HepG2 (cell line): ENCODE measurements at regions not wholly inside any gene's neighbourhood (a gene's known extent, or its start where the extent isn't known, plus 50 kb on each side); places are given as distances from the start of the nearest gene placed in this dataset.

ENCODE experiments used
- ATAC-seq: fragments of 200-7000 bp; cut with Tn5 transposase; 3 replicates; pipeline ENCODE4 v1.9.1; 2020; ENCODE audit warnings: mild to moderate bottlenecking, moderate library complexity
- BruUV-seq: library from RNA; stranded (reverse); fragments of 400-500 nt; replicated peaks from 2 replicates; lab custom pipeline; 2021; lab: Mats Ljungman, UMichigan
- CTCF ChIA-PET: fragments of 300-600 bp; formaldehyde crosslinking; extraction: SDS; loops from one replicate; lab custom pipeline; 2021; ENCODE audit warnings: low total read pairs, inconsistent platforms, low intra/inter-chr PET ratio; lab: Yijun Ruan, JAX
- POLR2A ChIA-PET: fragments of 350-600 bp; sonication (Branson Sonifier 250); formaldehyde crosslinking; loops from one replicate; lab custom pipeline; 2020; ENCODE audit warnings: antibody characterized with exemption, inconsistent platforms; lab: Yijun Ruan, JAX
- DNase-seq: peaks from one replicate; pipeline ENCODE4 v3.0.0-alpha.2; 2015; ENCODE audit warnings: low spot score
- FAIRE-seq: peaks from 3 replicates; lab custom pipeline; 2011; peaks lifted over from hg19 to GRCh38; lab: Jason Lieb, UNC
- H2AFZ ChIP-seq: one replicate; pipeline ENCODE4 v1.6.1; 2011; ENCODE audit warnings: low read length, inconsistent platforms
- H3K27ac ChIP-seq: fragments of 300-600 bp; 3 replicates; pipeline ENCODE4 v1.8.0; 2011; ENCODE audit warnings: mixed run types, mild to moderate bottlenecking, mixed read lengths, low read length, inconsistent platforms; ENCODE audit not compliant: insufficient read depth; ENCODE audit errors: extremely low read length
- H3K27me3 ChIP-seq, 2 experiments: fragments of 200-600 bp in 1 of 2; 2 replicates in 1 of 2; 3 replicates in 1 of 2; pipeline versions ENCODE4 v1.6.0 to v1.8.0; 2011; ENCODE audit warnings: low read length in 2 of 2, mild to moderate bottlenecking in 2 of 2, moderate library complexity in 2 of 2, inconsistent platforms in 1 of 2; ENCODE audit not compliant: insufficient read depth in 2 of 2, control insufficient read depth in 1 of 2
- H3K36me3 ChIP-seq, 2 experiments: fragments of 200-600 bp in 1 of 2; replicated peaks in 1 of 2; 2 replicates in 1 of 2; 3 replicates in 1 of 2; pipeline versions ENCODE4 v1.5.1 to v1.8.0; 2011; ENCODE audit warnings: low read length in 2 of 2, inconsistent platforms in 1 of 2; ENCODE audit not compliant: insufficient read depth in 2 of 2, control insufficient read depth in 1 of 2
- H3K4me1 ChIP-seq: 2 replicates; pipeline ENCODE4 v1.5.1; 2012; ENCODE audit warnings: low read length, inconsistent platforms; ENCODE audit not compliant: insufficient read depth
- H3K4me2 ChIP-seq: 2 replicates; pipeline ENCODE4 v1.6.0; 2011; ENCODE audit warnings: low read depth, low read length, inconsistent platforms
- H3K4me3 ChIP-seq, 3 experiments: fragments of 200-600 bp in 1 of 3; sonication (generic), shearing (Covaris generic) in 1 of 3; replicated peaks in 1 of 3; 2 replicates each; pipeline ENCODE4 v1.5.1; 2011 to 2016; ENCODE audit warnings: low read length in 3 of 3, inconsistent platforms in 2 of 3, low read depth in 2 of 3, mild to moderate bottlenecking in 2 of 3, control low read depth in 1 of 3, mixed read lengths in 1 of 3; ENCODE audit not compliant: insufficient read depth in 1 of 3
- H3K79me2 ChIP-seq: one replicate; pipeline ENCODE4 v1.6.1; 2011; ENCODE audit warnings: low read length, inconsistent platforms; ENCODE audit not compliant: insufficient read depth
- H3K9ac ChIP-seq: 2 replicates; pipeline ENCODE4 v1.6.0; 2011; ENCODE audit warnings: mild to moderate bottlenecking, low read depth, low read length, inconsistent platforms; ENCODE audit not compliant: insufficient read depth
- H3K9me3 ChIP-seq: 2 replicates; pipeline ENCODE4 v1.5.1; 2012; ENCODE audit warnings: mild to moderate bottlenecking, low read length
- H4K20me1 ChIP-seq: 2 replicates; pipeline ENCODE4 v1.6.0; 2011; ENCODE audit warnings: inconsistent platforms, mild to moderate bottlenecking, low read length, moderate library complexity; ENCODE audit not compliant: insufficient read depth
- CBFB ChIP-seq: sonication (generic); formaldehyde crosslinking; IDR thresholded peaks from 2 replicates; pipeline ENCODE4 v1.4.0; 2020; ENCODE audit warnings: missing genetic modification reagents
- CBX1 ChIP-seq: IDR thresholded peaks from one replicate; pipeline ENCODE4 v1.6.1; 2016; ENCODE audit warnings: antibody characterized with exemption, low read depth
- FOXO1 ChIP-seq: sonication (generic); formaldehyde crosslinking; IDR thresholded peaks from 2 replicates; pipeline ENCODE4 v1.4.0; 2020; ENCODE audit warnings: missing genetic modification reagents
- MEIS1 ChIP-seq: sonication (generic); formaldehyde crosslinking; IDR thresholded peaks from 2 replicates; pipeline ENCODE4 v1.9.0; 2021; ENCODE audit warnings: mild to moderate bottlenecking, missing genetic modification reagents, moderate library complexity, borderline replicate concordance
- NCOA5 ChIP-seq: sonication (generic); formaldehyde crosslinking; IDR thresholded peaks from 2 replicates; pipeline ENCODE4 v1.4.0; 2020; ENCODE audit warnings: missing genetic modification reagents
- RXRB ChIP-seq: IDR thresholded peaks from 2 replicates; pipeline ENCODE4 v1.6.1; 2016; ENCODE audit warnings: borderline replicate concordance, missing genetic modification reagents, missing compliant biosample characterization
- ZNF776 ChIP-seq: sonication (generic); formaldehyde crosslinking; IDR thresholded peaks from 2 replicates; pipeline ENCODE4 v1.4.0; 2020; ENCODE audit warnings: mild to moderate bottlenecking, missing genetic modification reagents
- ZSCAN20 ChIP-seq: sonication (generic); formaldehyde crosslinking; IDR thresholded peaks from 2 replicates; pipeline ENCODE4 v1.4.0; 2020; ENCODE audit warnings: missing genetic modification reagents, mild to moderate bottlenecking, borderline replicate concordance
- WGBS: methylation state at CpG from one replicate; pipeline ENCODE4 v1.1.6; 2017; ENCODE audit warnings: low lambda C conversion rate; 5-methylcytosine and 5-hydroxymethylcytosine counted together
- in situ Hi-C: cut with HindIII; loops from 2 replicates; pipeline ENCODE4 v1.10.0; 2017; ENCODE audit warnings: low pct_unique_long_range_greater_than_20kb; ENCODE audit not compliant: extremely low pct_ligation_motif_present
- intact Hi-C: fragments of 100-400 bp; cut with micrococcal nuclease; formaldehyde crosslinking; loops from one replicate; pipeline ENCODE4 v1.10.0; 2022; ENCODE audit not compliant: unreplicated experiment
- TF ChIP-seq, protein P1 (sequence below): sonication (generic); formaldehyde crosslinking; IDR thresholded peaks from 2 replicates; pipeline ENCODE4 v1.9.0; 2021; ENCODE audit warnings: missing genetic modification reagents, mild to moderate bottlenecking, borderline replicate concordance
- TF ChIP-seq, protein P2 (sequence below), 2 experiments: sonication (generic) in 1 of 2; formaldehyde crosslinking in 1 of 2; IDR thresholded peaks; 2 replicates each; pipeline versions ENCODE4 v1.6.1 to v1.9.0; 2014 to 2022; ENCODE audit warnings: antibody characterized with exemption in 1 of 2, borderline replicate concordance in 1 of 2, inconsistent platforms in 1 of 2, low read depth in 1 of 2, missing genetic modification reagents in 1 of 2
- TF ChIP-seq, protein P3 (sequence below): sonication (generic); formaldehyde crosslinking; IDR thresholded peaks from 2 replicates; pipeline ENCODE4 v1.4.0; 2020; ENCODE audit warnings: mild to moderate bottlenecking, low read depth, missing genetic modification reagents
- TF ChIP-seq, protein P4 (sequence below): sonication (generic); formaldehyde crosslinking; IDR thresholded peaks from 2 replicates; pipeline ENCODE4 v1.5.0; 2020; ENCODE audit warnings: mild to moderate bottlenecking, missing genetic modification reagents
- TF ChIP-seq, protein P5 (sequence below): IDR thresholded peaks from 2 replicates; pipeline ENCODE4 v1.6.1; 2016; ENCODE audit warnings: low read depth, borderline replicate concordance

DNA sequence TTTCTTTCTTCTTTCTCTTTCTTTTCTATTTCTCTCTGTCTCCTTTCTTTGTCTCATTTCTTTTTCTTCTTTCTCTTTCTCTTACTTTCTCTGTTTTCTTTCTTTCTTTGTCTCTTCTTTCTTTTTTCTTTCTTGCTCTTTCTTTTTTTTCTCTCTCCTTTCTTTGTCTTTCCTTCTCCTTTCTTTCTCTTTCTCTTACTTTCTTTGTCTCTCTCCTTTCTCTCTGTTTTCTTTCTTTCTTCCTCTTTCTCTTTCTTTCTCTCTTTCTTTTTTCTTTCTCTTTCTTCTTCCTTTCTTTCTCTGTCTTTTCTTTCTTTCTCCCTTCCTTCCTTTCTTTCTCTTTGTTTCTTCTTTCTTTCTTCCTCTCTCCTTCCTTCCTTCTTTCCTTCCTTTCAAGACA, 184.8 kb downstream of the CRLF2 start (continued):
- no peak for TF ChIP-seq NCOA5

DNA sequence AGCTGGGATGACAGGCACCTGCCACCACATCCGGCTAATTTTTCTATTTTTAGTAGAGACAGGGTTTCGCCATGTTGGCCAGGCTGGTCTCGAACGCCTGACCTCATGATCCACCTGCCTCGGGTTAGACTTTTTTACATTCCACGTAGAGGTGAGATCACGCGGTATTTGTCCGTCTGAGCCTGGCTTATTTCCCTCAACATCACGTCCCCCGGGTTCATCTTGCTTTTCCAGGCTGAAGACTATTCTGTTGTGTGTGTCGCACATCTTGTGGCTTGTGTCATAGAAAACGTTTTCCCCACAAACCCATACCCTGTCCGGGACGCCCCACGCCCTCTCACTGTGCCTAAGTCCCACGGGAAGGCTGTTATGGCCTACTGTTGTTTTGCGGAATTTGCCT, 185.3 kb downstream of the CRLF2 start:
- H3K4me1 ChIP-seq: no peaks in the 10 kb centered on the region
- H3K27me3 ChIP-seq: no peaks in the 10 kb centered on the region
- H3K4me2 ChIP-seq: no peak overlapping the region
- H3K36me3 ChIP-seq: no peaks in the 10 kb centered on the region
- 42% methylated on average over 18 of the region's 18 CpGs for WGBS
- H3K79me2 ChIP-seq: no peaks in the 10 kb centered on the region
- ChIA-PET CTCF (no interaction called here), POLR2A (no interaction called here)
- no peak overlapping the region for H3K9ac ChIP-seq
- ATAC-seq (no peak), FAIRE-seq (no peak), DNase-seq (no peak)
- H3K27ac ChIP-seq: no peak overlapping the region
- in situ Hi-C loops (no loop called here), intact Hi-C loops (no loop called here)
- no peak overlapping the region for H2AFZ ChIP-seq
- no TSS peak for BruUV-seq
- no peak overlapping the region for H3K4me3 ChIP-seq
- H3K9me3 ChIP-seq: no peaks in the 10 kb centered on the region
- H4K20me1 ChIP-seq: no peaks in the 10 kb centered on the region
- TF ChIP-seq FOXO1 (CRISPR knock-in tag) (no peak), CBX1 (no peak), ZNF776 (no peak), ZSCAN20 (CRISPR knock-in tag) (no peak), MEIS1 (CRISPR knock-in tag) (no peak), CBFB (CRISPR knock-in tag) (no peak), RXRB (CRISPR knock-in tag) (no peak)
- TF ChIP-seq, protein P1, sequence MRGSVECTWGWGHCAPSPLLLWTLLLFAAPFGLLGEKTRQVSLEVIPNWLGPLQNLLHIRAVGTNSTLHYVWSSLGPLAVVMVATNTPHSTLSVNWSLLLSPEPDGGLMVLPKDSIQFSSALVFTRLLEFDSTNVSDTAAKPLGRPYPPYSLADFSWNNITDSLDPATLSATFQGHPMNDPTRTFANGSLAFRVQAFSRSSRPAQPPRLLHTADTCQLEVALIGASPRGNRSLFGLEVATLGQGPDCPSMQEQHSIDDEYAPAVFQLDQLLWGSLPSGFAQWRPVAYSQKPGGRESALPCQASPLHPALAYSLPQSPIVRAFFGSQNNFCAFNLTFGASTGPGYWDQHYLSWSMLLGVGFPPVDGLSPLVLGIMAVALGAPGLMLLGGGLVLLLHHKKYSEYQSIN: no peak
- TF ChIP-seq, protein P2, sequence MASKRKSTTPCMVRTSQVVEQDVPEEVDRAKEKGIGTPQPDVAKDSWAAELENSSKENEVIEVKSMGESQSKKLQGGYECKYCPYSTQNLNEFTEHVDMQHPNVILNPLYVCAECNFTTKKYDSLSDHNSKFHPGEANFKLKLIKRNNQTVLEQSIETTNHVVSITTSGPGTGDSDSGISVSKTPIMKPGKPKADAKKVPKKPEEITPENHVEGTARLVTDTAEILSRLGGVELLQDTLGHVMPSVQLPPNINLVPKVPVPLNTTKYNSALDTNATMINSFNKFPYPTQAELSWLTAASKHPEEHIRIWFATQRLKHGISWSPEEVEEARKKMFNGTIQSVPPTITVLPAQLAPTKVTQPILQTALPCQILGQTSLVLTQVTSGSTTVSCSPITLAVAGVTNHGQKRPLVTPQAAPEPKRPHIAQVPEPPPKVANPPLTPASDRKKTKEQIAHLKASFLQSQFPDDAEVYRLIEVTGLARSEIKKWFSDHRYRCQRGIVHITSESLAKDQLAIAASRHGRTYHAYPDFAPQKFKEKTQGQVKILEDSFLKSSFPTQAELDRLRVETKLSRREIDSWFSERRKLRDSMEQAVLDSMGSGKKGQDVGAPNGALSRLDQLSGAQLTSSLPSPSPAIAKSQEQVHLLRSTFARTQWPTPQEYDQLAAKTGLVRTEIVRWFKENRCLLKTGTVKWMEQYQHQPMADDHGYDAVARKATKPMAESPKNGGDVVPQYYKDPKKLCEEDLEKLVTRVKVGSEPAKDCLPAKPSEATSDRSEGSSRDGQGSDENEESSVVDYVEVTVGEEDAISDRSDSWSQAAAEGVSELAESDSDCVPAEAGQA (IDR thresholded peaks at IDR 0.05; ENCODE audit: low read depth): no peak
- TF ChIP-seq, protein P2 (CRISPR knock-in tag; IDR thresholded peaks at IDR 0.05; ENCODE audit: borderline replicate concordance): no peak
- TF ChIP-seq, protein P3, sequence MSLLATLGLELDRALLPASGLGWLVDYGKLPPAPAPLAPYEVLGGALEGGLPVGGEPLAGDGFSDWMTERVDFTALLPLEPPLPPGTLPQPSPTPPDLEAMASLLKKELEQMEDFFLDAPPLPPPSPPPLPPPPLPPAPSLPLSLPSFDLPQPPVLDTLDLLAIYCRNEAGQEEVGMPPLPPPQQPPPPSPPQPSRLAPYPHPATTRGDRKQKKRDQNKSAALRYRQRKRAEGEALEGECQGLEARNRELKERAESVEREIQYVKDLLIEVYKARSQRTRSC: no peak
- TF ChIP-seq, protein P4, sequence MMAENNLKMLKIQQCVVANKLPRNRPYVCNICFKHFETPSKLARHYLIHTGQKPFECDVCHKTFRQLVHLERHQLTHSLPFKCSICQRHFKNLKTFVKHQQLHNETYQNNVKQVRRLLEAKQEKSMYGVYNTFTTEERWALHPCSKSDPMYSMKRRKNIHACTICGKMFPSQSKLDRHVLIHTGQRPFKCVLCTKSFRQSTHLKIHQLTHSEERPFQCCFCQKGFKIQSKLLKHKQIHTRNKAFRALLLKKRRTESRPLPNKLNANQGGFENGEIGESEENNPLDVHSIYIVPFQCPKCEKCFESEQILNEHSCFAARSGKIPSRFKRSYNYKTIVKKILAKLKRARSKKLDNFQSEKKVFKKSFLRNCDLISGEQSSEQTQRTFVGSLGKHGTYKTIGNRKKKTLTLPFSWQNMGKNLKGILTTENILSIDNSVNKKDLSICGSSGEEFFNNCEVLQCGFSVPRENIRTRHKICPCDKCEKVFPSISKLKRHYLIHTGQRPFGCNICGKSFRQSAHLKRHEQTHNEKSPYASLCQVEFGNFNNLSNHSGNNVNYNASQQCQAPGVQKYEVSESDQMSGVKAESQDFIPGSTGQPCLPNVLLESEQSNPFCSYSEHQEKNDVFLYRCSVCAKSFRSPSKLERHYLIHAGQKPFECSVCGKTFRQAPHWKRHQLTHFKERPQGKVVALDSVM (CRISPR knock-in tag): no peak
- TF ChIP-seq, protein P5, sequence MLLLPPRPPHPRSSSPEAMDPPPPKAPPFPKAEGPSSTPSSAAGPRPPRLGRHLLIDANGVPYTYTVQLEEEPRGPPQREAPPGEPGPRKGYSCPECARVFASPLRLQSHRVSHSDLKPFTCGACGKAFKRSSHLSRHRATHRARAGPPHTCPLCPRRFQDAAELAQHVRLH (CRISPR knock-in tag): no peak
